ENCODE measurements at regions not wholly inside any gene's neighbourhood (a gene's known extent, or its start where the extent isn't known, plus 50 kb on each side); places are given as distances from the start of the nearest gene placed in this dataset.
A peak's percentile ranks its signal among the peaks of the same experiment; 100 is the strongest.

- DNase-seq (ENCODE audit: low spot score), result peak; percentile 54
Measured at GRCh38 chr11:42589286-42589685, 722.5 kb upstream of the API5 start.

- no peak for DNase-seq (ENCODE audit: low spot score)
Measured at GRCh38 chr11:42591841-42592240, 720.0 kb upstream of the API5 start.

DNA sequence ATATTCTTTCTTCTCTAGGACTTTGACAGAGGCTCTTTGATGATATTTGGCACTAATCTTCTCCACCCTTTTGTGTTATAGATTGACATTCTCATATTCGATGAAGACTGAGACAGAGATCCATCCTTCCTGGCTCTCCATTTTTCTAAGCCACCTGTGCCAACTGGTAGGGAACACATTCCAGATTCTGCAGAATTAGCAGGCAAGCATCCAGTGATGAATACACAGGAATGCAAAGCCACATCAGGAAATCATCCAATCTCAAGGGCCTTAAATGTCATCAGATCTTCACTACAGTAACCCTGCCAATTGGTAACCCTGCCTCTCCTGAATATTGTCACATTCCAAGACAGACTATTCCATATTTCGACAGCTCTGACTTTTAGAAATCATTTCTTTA lies 718.4 kb upstream of the API5 start:
- DNase-seq (ENCODE audit: low spot score), result no peak

GRCh38 chr11:42595876-42596275 lies 715.9 kb upstream of the API5 start:
- DNase-seq (ENCODE audit: low spot score), result no peak

DNA sequence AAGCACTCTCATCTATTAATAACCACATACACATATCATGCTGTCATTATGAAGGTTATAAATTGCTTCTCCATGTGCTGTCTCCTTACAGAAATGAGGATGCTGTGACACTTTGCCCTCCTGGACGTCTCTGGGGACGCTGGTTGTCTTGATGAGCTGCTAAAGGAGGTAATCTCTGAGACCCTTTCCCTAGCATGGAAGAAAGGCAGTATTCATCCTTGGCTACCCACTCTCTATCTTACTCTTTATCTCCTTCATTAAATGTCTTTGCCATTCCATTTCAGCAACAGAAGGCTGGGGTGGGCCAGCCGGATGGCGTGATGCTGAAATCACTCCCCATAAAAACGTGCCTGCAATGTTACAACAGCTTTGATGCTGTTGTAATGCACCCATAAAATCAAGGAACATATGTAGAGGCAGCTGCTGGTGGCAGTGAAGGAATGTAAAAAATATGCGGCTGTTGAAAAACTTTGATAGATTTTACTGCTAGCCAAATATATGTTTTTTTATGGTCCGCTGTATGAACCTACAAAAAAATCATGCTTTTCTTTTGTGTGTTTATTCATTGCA lies 715.1 kb upstream of the API5 start:
- peak; percentile 22 for DNase-seq (ENCODE audit: low spot score)

- DNase-seq (ENCODE audit: low spot score), result no peak
Measured at GRCh38 chr11:42598341-42598740, 713.5 kb upstream of the API5 start.

- DNase-seq (ENCODE audit: low spot score), result no peak
Measured at GRCh38 chr11:42620796-42621195, 691.0 kb upstream of the API5 start.

DNA sequence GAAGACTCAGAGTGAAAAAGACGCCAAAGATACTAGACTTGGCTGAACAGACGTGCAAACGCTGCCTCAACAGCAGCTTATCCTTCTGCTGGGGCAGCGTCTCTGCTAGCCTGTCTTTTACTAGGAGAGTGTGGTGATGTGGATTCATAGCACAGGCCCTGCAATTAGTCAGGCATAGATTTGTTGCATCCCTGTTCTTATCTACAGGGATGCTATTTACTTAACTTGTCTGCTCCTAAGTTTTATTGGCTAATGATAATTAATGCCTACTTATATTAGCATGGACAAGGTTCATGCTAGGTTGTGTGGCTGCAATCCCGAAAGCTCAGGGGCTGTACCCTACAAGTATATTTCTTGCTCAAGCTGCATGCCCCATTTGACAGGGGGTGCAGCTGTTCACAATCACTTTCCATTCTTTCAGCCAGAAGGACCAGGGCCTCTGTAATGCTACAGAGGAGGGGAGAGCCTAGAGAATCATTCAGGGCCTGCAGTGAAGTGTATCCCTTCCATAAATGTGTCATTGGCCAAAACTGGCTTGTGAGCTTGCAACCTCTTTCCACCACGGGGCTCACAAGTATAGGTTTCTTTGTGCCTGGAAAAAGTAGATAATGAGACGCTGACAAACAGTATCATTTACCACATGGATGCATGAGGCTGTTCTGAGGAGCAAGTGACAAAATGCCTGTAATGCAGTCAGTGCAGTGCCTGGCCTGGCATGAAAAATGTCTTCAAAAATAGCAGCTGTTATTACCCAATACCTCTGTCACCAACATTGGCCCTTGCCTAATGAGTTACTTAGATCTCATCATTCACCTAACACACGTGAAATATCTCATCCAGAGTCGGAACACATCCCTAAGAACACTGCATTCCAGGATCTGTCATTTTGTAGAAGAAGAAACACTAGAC lies 685.8 kb upstream of the API5 start:
- DNase-seq (ENCODE audit: low spot score), result peak; percentile 70

DNA sequence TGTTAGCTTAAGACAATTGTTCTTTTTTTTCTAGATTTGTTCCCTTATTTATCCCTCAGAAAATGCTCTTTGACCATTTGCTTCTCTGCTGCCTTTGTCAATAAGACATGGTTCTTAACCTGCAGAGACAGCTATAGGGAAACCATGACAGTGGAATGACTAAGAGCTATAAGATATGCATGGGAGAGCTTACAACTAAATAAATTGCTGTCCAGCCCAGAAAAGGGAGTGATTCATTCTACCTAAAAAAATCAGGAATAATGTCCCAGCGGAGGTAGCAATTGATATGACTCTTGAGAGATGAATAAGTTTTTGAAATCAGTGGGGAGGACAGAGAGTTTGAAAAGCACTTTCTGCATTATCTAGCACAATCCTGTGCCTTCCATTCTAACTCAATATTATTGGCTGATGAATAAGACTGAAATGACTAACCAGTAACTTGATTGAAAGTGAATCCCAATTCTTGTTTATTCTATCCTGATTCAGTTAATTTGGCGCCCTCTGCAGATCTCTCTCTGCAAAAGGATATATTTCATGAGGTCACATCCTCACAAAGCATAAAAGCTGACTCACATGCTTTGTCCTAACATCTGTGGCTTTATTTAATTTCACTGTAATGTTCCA lies 680.5 kb upstream of the API5 start:
- peak; percentile 35 for DNase-seq (ENCODE audit: low spot score)

- DNase-seq (ENCODE audit: low spot score), result no peak
Measured at GRCh38 chr11:42646959-42647358, 664.8 kb upstream of the API5 start.

GRCh38 chr11:42647993-42648392 lies 663.8 kb upstream of the API5 start:
- DNase-seq (ENCODE audit: low spot score), result no peak

GRCh38 chr11:42651621-42652020 lies 660.2 kb upstream of the API5 start:
- DNase-seq (ENCODE audit: low spot score), result no peak

DNA sequence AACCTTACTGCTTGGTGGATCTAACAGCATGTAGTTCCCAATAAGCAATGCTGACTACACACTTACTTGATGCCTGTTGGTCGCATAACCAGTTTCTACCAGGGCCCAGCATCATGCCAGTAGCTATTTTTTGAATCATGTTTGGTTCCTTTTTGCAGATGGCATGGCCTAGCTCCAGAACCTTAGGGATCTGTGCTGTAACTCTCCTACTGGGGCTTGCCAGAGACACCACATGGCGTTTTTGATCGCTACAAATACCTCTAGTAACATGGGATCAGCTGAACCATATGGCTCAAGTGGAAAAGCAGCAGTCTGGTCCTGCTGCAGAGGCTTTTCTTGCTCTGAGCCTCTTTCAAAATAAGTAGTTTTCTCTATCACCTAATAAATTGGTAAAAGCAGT lies 654.6 kb upstream of the API5 start:
- no peak for DNase-seq (ENCODE audit: low spot score)

- DNase-seq (ENCODE audit: low spot score), result no peak
Measured at GRCh38 chr11:42661942-42662341, 649.9 kb upstream of the API5 start.

- no peak for DNase-seq (ENCODE audit: low spot score)
Measured at GRCh38 chr11:42669248-42669976, 642.4 kb upstream of the API5 start.

GRCh38 chr11:42674436-42674835 lies 637.4 kb upstream of the API5 start:
- no peak for DNase-seq (ENCODE audit: low spot score)

GRCh38 chr11:42707541-42707940 lies 604.3 kb upstream of the API5 start:
- no peak for DNase-seq (ENCODE audit: low spot score)

DNA sequence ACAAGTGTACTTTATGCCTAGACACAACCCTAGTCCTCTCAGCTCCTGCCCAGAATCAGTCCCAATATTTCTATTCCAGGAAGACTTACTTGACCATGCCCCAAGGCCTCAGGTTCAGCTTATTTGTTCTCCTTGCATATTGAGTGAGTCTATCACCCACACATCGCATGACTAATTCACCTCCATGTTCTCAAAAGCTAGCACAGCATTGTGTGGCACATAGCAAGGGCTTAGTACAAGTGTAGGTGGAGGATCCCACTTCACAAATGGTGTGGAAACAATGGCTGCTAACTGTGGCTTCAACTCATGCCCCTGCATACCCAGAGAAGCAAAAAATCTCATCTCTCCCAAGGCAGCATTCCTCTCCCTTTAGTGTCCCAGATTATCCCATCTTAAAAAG lies 602.6 kb upstream of the API5 start:
- no peak for DNase-seq (ENCODE audit: low spot score)

- no peak for DNase-seq (ENCODE audit: low spot score)
Measured at GRCh38 chr11:42713279-42713678, 598.5 kb upstream of the API5 start.

DNA sequence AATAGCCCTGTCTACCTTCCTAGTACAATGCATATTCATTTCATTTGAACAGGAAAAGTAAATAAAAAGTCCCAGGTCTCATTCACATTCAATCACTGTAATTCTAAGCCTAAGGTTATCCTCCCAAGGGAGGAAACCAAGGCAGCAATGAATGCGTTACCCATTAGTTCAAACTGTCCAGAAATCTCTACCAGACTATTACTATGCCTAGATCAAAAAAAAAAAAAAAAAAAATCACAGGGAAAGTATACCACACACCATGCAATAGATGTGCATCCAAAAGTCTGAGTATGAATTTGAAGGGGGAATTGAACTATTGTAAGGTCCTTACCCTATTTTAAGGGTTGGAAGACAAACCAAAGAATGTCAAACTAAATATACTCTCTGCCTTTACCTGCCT lies 598.0 kb upstream of the API5 start:
- DNase-seq (ENCODE audit: low spot score), result no peak

DNA sequence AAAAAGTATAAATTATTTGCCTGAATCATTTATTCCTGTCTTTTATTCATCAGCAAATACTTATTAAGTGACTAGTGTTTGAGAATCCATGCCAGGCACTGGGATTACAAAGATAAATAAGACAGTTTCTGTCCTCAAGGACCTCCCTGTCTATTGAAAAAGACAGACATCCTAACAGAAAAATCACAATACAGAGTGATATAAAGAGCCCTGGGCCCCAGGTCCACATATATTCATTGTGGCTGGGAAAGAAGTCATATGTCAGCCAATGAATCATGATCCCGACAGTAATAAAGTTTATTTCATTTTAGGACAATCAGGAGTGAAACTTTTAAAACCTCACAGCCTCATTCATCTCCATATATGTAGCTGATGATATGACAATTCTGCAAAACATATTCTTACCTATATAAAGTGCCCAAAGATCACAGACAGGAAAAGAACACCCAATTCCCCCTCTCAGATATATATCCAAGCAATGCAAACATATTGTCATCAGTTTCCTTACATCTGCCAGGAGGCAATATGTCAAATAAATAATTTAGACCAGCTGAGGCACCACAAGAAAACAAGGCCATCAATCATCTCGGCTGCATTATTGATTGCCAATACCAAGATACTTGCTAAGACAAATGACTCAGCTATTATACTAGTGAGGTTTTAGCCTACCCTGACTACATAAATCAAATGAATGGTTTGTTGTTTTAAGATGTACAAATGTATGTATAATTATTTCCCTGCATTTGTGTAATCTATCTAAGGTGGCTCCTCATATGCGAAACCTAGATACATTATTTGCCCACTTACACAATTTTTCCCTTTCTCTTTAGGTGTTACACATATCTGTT lies 590.9 kb upstream of the API5 start:
- no peak for DNase-seq (ENCODE audit: low spot score)

Data from umbilical cord (tissue), 1 donor.